ENCODE measurements at regions not wholly inside any gene's neighbourhood (a gene's known extent, or its start where the extent isn't known, plus 50 kb on each side); places are given as distances from the start of the nearest gene placed in this dataset.

- Histone ChIP-seq H3K27ac (ENCODE audit: low read depth, low read length) (no peak overlapping the region), H3K4me3 (ENCODE audit: low read length) (no peak overlapping the region), H3K36me3 (ENCODE audit: control insufficient read depth, insufficient read depth, low read length) (no peaks in the 10 kb centered on the region), H3K9ac (ENCODE audit: extremely low read depth, low read length, poor library complexity, severe bottlenecking) (no peak overlapping the region), H3K27me3 (ENCODE audit: control insufficient read depth, insufficient read depth, low read length, poor library complexity, severe bottlenecking) (no peaks in the 10 kb centered on the region), H3K9me3 (ENCODE audit: control insufficient read depth, low read length) (no peaks in the 10 kb centered on the region), H3K4me1 (ENCODE audit: control insufficient read depth, insufficient read depth, low read length) (no peaks in the 10 kb centered on the region)
- Mint-ChIP-seq H3K9me3 (no peaks in the 10 kb centered on the region), H3K4me3 (no peak overlapping the region), H3K4me1 (peaks cover under 1% of the 10 kb centered on the region), H3K36me3 (ENCODE audit: low read depth) (no peaks in the 10 kb centered on the region), H3K27ac (no peak overlapping the region), H3K27me3 (ENCODE audit: insufficient read depth) (no peaks in the 10 kb centered on the region)
- TF ChIP-seq CTCF (conservative IDR thresholded peaks at IDR 0.05) = no peak
- 97 to 100% methylated on average over 1 to 2 of the region's 2 CpGs for WGBS, 2 experiments (ENCODE audit: insufficient coverage in 1 of 2, insufficient read length in 1 of 2)
- DNase-seq = no peak
Measured at GRCh38 chr6:119647309-119647708, 297.7 kb upstream of the MAN1A1 start.

- H3K27ac Mint-ChIP-seq = no peak overlapping the region
Measured at GRCh38 chr6:119643876-119644275, 294.3 kb upstream of the MAN1A1 start.

GRCh38 chr6:119637768-119638167 is 288.2 kb upstream of the MAN1A1 start:
- H3K27ac ChIP-seq (ENCODE audit: low read depth, low read length) = no peak overlapping the region
- no peak overlapping the region for H3K4me3 Mint-ChIP-seq
- no peaks in the 10 kb centered on the region for H3K4me1 ChIP-seq (ENCODE audit: control insufficient read depth, insufficient read depth, low read length)
- no peak for DNase-seq
- H3K27me3 Mint-ChIP-seq (ENCODE audit: insufficient read depth) = no peaks in the 10 kb centered on the region
- H3K36me3 Mint-ChIP-seq (ENCODE audit: low read depth) = no peaks in the 10 kb centered on the region
- H3K9ac ChIP-seq (ENCODE audit: extremely low read depth, low read length, poor library complexity, severe bottlenecking) = no peak overlapping the region
- no peaks in the 10 kb centered on the region for H3K27me3 ChIP-seq (ENCODE audit: control insufficient read depth, insufficient read depth, low read length, poor library complexity, severe bottlenecking)
- H3K27ac Mint-ChIP-seq = no peak overlapping the region
- no peaks in the 10 kb centered on the region for H3K36me3 ChIP-seq (ENCODE audit: control insufficient read depth, insufficient read depth, low read length)
- no peak overlapping the region for H3K4me3 ChIP-seq (ENCODE audit: low read length)
- 97 to 100% methylated on average over 1 to 2 of the region's 3 CpGs for WGBS, 2 experiments (ENCODE audit: insufficient coverage in 1 of 2, insufficient read length in 1 of 2)
- H3K9me3 Mint-ChIP-seq = no peaks in the 10 kb centered on the region
- no peaks in the 10 kb centered on the region for H3K9me3 ChIP-seq (ENCODE audit: control insufficient read depth, low read length)
- peaks cover 4% of the 10 kb centered on the region for H3K4me1 Mint-ChIP-seq
- TF ChIP-seq CTCF (conservative IDR thresholded peaks at IDR 0.05) = no peak

More at GRCh38 chr6:119643876-119644275, 294.3 kb upstream of the MAN1A1 start:
- no peaks in the 10 kb centered on the region for H3K9me3 Mint-ChIP-seq
- H3K4me3 Mint-ChIP-seq = no peak overlapping the region
- H3K36me3 ChIP-seq (ENCODE audit: control insufficient read depth, insufficient read depth, low read length) = no peaks in the 10 kb centered on the region
- no peaks in the 10 kb centered on the region for H3K4me1 Mint-ChIP-seq
- no peaks in the 10 kb centered on the region for H3K9me3 ChIP-seq (ENCODE audit: control insufficient read depth, low read length)
- no peaks in the 10 kb centered on the region for H3K36me3 Mint-ChIP-seq (ENCODE audit: low read depth)
- H3K4me1 ChIP-seq (ENCODE audit: control insufficient read depth, insufficient read depth, low read length) = no peaks in the 10 kb centered on the region
- no peak overlapping the region for H3K27ac ChIP-seq (ENCODE audit: low read depth, low read length)
- 95 to 100% methylated on average over 6 to 7 of the region's 7 CpGs for WGBS, 2 experiments (ENCODE audit: insufficient coverage in 1 of 2, insufficient read length in 1 of 2)
- H3K27me3 ChIP-seq (ENCODE audit: control insufficient read depth, insufficient read depth, low read length, poor library complexity, severe bottlenecking) = no peaks in the 10 kb centered on the region
- H3K9ac ChIP-seq (ENCODE audit: extremely low read depth, low read length, poor library complexity, severe bottlenecking) = no peak overlapping the region
- no peak for DNase-seq
- H3K27me3 Mint-ChIP-seq (ENCODE audit: insufficient read depth) = no peaks in the 10 kb centered on the region
- no peak for TF ChIP-seq CTCF (conservative IDR thresholded peaks at IDR 0.05)
- H3K4me3 ChIP-seq (ENCODE audit: low read length) = no peak overlapping the region
